H1 (cell line): ENCODE measurements at regions not wholly inside any gene's neighbourhood (a gene's known extent, or its start where the extent isn't known, plus 50 kb on each side); places are given as distances from the start of the nearest gene placed in this dataset.

Source experiments
- CTCF ChIP-seq, 3 experiments: IDR thresholded peaks; 1 replicate in 2 of 3; 2 replicates in 1 of 3; pipeline versions ENCODE4 v1.5.1 to v1.6.1; 2011; ENCODE audit warnings: low read length in 3 of 3, mild to moderate bottlenecking in 3 of 3, inconsistent platforms in 2 of 3, low read depth in 1 of 3, moderate library complexity in 1 of 3; ENCODE audit not compliant: insufficient read depth in 1 of 3; ENCODE audit errors: control extremely low read depth in 1 of 3
- NRF1 ChIP-seq: IDR thresholded peaks from 2 replicates; pipeline ENCODE4 v1.6.1; 2011; ENCODE audit warnings: mild to moderate bottlenecking, low read depth, low read length, improper control_type of control experiment

DNA sequence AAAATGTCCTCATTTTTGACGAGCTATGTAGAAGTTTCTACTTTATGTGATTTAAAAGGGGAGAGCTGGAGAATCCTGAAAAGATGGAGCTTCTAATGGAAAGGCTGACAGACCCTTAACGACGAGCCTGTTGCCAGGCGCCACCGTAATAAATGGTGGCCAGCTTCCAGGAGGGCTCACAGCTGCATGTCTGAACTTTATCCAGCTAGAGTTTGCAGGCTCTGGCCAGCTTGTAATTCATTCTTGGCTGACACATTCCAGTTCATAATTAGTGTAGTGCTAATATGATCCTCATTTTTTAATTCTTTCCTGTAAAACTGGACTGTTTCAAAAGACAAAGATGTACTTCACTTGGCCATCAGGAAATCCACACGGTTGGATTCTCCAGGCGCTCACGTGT, 246.7 kb downstream of the GAS1 start (continued):
- no peak for TF ChIP-seq CTCF (IDR thresholded peaks at IDR 0.05; ENCODE audit: control extremely low read depth in 1 of 3, insufficient read depth in 1 of 3, low read depth in 1 of 3, low read length in 3 of 3)
- TF ChIP-seq NRF1, result no peak
